GM21737 (cell line): ENCODE measurements at regions not wholly inside any gene's neighbourhood (a gene's known extent, or its start where the extent isn't known, plus 50 kb on each side); places are given as distances from the start of the nearest gene placed in this dataset.

ENCODE experiments used
- ATAC-seq: cut with Tn5 transposase; IDR thresholded peaks from one replicate; pipeline ENCODE4 v1.9.1; 2021; ENCODE audit warnings: mild to moderate bottlenecking, moderate library complexity; ENCODE audit not compliant: unreplicated experiment

DNA sequence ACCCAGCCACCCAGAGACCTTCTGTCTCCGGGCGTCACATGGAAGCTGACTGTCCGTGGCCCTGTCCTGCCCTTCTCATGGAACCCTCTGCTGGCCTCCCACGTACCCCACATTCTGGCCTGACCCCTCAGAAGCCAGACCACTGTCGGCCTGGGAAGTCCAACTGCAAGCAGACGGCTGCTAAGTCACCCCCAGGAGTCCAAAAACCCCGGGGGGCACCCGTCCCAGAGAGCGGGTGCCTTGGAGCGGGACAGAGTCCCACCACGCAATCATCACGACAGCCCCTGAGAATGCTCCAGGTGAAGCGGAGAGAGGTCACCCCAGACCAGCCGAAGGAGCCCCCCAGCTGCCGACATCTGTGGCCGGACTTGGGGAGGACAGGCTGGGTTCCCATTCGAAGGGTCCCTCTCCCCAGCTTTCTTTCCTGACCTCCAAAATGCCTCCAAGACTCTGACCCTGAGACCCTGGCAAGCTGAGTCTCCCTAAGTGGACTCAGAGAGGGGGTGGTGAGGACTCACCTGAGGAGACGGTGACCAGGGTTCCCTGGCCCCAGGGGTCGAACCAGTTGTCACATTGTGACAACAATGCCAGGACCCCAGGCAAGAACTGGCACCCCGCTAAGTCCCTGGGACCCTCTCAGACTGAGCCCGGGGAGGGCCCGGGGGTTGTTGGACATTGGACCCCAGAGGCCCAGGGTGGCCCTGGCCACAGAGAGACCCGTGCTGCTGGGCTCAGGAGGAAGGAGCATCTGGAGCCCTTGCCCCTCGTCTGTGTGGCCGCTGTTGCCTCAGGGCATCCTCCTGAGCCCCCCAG, 337.1 kb downstream of the TMEM121 start:
- no peak for ATAC-seq

DNA sequence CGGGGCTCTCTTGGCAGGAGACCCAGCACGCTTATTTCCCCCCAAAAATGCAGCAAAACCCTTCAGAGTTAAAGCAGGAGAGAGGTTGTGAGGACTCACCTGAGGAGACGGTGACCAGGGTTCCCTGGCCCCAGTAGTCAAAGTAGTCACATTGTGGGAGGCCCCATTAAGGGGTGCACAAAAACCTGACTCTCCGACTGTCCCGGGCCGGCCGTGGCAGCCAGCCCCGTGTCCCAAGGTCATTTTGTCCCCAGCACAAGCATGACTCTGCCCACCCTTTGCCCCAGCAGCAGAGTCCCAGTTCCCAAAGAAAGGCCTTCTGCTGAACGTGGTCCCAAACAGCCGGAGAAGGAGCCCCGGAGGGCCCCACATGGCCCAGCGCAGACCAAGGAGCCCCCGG, 337.7 kb downstream of the TMEM121 start:
- no peak for ATAC-seq

DNA sequence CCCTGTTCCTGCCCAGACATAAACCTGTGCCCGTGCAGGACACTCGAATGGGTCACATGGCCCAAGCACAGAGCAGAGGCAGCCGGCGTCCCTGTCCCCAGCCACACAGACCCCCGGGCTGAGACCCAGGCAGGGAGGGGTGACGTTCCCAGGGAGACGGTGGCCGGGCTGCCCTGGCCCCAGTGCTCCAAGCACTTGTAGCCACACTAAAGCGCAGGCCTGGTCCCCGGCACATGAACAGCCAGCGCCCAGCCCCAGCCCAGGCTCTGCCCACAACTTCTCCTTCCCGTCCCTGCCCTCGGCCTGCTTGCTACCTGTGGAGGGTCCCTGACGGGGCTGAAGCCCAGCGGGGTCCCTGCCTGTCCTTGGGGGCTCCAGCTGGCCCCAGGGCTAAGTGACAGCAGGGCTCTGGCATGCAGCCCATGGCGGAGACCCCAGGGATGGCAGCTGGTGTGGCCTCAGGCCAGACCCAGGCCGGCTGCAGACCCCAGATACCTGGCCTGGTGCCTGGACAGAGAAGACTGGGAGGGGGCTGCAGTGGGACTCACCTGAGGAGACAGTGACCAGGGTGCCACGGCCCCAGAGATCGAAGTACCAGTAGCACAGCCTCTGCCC, 338.4 kb downstream of the TMEM121 start:
- no peak for ATAC-seq

DNA sequence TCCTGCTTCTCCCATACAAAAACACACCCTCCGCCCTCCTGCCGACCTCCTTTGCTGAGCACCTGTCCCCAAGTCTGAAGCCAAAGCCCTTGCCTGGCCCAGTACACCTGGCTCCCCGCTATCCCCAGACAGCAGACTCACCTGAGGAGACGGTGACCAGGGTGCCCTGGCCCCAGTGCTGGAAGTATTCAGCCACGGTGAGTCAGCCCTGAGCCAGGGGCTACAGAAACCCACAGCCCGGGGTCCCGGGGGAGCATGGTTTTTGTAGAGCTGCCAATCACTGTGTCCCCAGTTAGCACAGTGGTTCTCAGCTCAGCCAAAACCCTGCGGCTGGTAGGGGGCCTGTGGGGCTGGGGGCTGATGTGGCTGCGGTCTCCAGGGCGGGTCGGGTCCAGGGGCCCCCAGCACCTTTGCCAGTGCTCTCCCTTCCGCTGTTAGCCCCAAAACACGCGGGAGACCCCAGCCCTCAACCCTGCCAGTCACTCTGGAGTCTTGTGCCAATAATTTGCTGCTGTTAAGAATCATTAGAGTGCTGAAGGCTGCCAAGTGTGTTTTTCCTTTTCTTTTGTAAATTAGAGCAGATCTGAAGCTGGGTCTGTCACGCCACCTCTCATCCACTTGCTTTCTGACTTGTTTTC, 339.0 kb downstream of the TMEM121 start:
- ATAC-seq, result no peak

DNA sequence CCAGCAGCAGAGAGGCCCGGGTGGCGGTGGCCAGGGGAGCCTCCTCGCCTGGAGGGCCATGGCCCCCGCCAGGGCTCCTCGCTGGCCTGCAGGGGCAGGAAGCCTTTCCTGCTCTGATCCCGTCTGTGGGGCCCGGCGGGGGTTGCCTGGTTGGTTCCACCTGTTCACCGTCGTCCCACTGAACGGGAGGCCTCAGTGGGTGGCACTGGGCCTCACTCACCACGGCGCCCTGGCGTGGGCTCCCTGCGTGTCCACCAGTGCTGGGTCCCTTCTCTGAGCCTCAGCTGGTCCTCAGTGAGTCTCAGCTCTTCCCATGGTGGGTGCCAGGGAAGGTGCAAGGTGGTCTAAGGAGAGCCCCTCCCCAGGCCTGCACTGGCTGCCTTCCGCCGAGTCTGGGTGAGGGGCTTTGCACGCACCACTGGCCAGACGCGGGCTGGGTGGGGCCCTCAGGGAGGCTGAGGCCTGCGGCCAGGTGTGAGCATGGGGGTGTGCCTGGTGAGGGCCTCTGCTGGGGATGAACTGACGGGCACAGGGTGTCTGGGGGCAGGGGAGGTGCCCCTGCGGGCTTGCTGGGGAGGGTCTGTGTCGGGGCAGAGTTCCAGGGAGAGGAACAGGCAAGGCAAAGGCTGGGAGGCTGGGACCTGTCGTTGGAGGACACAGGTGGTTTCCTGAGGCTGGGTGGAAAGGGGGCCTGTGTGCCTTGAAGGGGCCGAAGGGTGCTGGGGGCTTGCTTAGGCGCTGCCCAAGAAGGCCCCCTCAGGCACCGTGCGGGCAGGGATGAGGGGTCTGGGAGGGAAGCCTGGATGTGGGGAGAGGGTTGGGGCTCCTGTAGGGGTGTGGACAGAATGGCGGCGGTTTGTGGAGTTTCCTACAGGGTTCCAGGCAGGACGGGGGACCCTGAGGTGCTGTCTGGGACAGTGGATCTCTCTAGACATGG, 339.8 kb downstream of the TMEM121 start:
- no peak for ATAC-seq

DNA sequence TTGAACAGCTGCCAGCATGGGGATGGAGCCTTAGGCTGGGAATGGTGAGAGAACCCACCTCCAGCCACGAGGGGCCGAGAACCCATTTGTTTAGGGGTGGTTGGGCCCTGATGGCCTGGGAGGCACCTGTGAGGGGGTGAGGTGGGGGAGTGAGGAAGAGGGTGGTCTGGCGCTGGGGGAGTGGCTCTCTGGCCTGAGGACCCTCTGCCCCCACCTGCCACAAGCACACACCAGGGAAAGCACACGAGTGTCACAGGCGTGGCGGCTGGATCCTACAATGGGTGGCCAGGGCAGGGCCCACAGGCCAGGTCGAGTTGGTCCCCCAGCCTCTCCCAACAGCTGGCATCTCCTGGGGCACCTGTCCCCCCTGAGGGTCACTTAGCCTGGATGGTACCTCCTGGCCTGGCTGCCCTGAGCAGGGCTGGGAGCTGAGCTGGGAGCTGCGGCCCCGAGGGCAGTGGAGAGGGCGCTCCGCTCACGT, 340.5 kb downstream of the TMEM121 start:
- no peak for ATAC-seq

DNA sequence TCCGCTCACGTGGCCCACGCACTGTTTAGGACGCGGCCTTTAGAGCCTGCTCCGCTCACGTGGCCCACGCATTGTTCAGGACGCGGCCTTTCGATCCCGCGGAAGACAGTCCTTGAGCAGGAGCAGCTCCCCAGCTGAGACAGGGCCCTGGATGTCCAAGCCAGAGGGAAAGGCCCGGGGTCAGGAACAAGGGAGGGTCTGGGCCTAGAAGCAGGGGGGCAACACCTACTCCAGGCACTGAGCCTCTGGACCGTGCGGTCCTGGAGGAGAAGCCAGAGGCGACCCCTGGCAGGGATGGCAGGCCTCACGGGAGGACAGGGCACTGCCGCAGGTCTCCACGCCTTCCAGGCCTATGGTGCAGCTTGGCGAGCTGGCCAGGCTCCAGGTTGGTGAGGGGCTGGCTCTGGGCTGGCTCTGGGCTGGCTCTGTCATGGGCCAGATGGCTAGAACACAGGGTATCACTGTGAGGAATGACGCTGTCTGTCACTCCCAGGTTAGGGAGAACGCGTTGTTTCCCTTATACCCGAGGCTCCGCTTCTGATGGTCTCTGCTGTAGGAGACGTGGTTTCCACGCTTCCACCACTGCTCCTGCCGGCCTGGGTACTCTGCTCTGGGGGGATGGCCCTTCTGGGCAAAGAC, 341.7 kb downstream of the TMEM121 start:
- ATAC-seq, result no peak

DNA sequence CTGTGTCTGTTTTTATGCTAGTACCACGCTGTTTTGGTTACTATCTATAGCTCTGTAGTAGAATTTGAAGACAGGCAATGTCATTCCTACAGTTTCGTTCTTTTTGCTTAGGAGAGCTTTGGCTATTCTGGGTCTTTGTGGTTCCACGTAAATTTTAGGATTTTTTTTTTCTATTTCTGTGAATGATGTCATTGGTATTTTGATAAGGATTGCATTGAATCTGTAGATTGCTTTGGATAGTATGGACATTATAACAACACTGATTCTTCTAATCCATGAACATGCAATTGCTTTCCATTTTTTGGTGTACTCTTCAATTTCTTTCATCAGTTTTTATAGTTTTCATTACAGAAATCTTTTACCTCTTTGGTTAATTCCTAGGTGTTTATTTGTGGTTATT, 345.2 kb downstream of the TMEM121 start:
- no peak for ATAC-seq

DNA sequence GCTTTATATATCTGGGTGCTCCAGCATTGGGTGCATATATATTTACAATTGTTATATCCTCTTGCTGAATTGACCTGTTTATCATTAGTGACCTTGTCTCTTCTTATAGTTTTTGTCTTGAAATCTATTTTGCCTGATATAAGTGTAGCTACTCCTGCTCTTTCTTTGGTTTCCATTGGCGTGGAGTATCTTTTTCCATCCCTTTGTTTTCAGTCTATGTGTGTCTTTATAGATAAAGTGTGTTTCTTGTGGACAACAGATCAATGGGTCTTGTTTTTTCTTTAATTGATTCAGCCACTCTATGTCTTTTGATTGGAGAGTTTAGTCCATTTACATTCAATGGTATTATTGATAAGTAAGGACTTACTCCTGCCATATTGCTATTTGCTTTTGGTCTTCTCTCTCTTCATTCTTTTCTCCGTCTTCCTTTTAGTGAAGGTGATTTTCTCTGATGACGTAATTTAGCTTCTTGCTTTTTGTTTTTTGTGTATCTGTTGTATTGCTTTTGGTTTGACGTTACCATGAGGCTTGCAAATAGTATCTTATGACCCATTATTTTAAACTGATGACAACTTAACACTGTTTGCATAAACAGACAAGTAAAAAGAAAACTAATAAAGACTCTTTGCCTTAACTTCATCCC, 347.6 kb downstream of the TMEM121 start:
- no peak for ATAC-seq

DNA sequence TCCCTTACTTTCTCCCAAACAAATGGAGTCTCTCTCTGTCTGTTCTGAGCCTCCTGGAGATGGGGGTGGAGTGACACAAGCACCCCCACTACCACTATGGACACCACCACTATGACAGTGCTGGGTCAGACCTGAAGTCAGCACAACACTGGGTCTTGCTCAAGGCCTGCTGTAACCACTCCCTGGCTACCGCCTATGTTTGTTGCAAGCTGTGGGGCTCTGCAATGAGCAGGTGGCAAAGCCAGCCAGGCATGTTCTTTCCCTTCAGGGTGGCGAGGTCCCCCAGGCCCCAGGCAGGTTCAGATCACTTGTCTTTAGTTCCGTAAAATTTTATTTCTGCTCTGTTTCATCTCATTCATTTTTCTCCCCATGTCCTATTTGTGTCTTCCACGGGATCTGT, 349.8 kb downstream of the TMEM121 start:
- no peak for ATAC-seq

DNA sequence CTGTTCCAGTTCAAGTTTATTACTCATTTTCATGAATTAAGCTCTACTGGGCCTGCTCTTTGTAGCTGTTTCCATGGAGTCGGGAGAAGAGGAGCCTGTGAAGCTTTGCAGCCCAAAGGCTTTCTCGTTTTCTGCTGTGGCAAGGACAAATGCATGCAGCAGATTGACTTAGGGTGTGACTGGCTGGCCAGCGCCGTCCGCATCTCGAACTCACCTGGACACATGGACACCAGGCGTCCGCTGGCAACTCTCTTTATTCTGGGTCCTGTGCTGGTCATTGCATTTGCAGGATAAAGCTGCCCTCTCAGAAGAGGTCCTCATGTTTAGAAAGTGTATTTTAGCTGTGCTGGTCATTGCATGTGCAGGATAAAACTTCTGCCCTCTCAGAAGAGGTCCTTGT, 350.4 kb downstream of the TMEM121 start:
- no peak for ATAC-seq

DNA sequence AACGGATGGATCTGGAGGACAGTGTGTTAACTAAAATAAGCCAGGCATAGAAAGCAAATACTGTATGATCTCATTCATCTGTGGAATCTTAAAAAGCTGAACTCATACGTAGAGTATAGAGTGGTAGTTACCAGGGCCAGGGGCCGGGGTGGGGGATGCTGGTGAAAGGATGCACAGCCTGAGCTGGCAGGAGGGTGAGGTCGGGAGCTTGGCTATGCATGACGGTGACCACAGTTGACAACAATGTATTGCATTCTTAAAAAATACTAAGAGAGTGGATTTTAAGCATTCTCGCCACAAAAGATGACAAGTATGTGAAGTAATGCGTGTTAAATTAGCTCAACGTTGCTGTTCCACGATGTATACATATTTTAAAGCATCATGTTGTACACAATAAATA, 351.3 kb downstream of the TMEM121 start:
- no peak for ATAC-seq

DNA sequence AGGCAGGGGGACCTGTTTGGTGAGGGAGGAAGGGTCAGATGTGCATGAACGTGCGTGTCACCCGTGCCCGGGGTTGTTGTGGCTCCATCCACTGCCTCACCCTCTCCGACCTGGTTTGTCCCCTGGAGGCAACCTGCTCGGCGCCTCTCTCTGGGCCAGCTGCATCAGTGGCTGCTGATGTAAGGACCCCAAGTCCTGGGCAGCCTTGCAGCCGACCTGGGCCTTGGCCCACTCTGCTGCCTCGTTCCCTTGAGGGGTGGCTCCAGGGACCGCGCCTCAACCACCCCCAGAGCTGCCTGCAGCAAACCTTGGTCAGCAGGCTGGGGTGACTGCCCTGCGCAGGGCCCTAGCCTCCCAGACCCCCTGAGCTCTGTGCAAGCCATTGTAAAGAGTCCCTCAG, 351.7 kb downstream of the TMEM121 start:
- no peak for ATAC-seq

DNA sequence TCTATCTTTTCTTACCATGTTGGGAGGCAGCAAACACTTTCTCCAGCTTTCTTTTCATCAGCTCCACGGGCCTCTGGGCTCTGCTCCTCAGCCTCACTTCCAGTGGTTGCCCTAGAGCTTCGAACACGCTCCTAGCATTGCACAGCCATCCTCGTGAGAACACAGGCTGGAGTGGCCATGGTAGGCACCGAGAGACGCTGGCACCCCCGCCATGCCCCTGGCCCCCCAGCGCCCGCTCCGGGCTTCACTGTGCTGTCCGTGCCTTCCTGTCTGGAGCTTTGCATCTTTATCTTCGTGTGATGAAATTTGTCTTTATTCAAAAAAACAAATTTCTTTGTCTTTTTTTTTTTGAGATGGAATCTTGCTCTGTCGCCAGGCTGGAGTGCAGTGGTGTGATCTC, 352.2 kb downstream of the TMEM121 start:
- ATAC-seq, result no peak

DNA sequence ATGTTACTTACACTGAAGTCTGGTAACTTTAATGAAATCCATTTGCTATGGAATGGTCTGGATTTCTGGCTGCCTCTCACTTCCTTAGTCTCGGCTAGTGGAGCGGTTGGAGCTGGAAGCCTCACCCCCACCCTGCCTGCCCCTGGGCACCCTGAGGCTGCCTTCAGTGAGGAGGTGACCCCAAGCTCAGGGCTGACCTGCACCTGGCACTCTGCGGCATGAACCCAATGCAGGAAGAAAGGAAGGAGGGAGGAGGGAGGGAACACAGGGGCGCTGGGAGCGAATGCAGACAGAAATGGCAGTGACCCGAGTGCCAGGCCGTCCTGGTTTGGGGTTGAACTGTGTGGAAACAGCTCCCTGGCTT, 353.1 kb downstream of the TMEM121 start:
- no peak for ATAC-seq

DNA sequence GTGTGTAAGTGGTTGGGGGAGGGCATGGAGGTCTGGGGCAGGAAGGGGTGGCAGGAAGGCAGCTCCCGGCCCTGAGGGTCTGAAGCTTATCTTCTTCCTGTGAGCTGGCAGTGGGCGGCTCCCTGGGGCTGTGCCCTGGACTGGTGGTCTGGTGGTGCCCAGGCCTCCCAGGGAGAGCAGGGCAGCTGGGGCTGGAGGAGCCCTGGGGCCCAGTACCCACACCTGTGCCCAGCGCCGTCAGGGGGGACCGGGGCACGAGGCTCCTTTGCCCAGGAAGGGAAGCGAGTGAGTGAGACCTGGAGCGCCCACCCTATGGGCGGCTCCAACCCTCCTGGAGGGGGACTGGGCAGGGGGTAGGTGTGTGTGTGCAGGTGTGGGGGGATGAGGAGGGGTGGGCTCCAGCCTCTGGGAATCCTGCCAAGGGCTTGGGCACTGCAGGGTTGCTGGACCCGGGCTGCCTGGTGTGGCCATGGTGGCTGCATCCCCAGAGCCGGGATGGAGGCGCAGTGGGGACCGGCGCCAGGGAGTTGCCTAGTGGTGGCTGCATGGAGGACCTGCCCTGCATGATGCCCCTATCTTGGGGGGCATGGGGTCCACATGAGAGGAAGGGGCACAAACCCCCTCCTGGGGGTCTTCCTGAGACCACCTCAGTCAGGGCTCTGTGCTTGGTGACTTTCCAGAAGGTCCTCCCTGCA, 353.6 kb downstream of the TMEM121 start:
- no peak for ATAC-seq

DNA sequence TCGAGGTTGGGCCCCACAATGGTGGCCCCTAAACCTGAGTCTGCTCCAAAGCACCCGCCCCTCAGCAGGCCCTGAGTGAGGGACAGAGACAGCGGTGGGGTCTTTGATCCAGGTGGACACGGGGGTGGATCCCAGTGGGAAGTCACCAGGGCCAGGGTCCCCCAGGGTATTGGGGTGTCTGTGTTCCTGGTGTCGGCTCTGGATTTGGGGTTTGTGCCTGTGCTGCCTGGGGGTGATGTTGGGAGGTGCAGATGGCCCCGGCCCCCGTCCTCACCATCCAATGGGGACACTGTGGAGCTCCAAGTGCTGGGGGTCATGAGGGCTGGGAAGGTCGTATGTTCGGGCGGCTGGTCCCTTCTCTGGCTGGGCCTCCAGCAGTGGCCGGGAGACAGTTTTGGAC, 354.2 kb downstream of the TMEM121 start:
- ATAC-seq, result no peak

DNA sequence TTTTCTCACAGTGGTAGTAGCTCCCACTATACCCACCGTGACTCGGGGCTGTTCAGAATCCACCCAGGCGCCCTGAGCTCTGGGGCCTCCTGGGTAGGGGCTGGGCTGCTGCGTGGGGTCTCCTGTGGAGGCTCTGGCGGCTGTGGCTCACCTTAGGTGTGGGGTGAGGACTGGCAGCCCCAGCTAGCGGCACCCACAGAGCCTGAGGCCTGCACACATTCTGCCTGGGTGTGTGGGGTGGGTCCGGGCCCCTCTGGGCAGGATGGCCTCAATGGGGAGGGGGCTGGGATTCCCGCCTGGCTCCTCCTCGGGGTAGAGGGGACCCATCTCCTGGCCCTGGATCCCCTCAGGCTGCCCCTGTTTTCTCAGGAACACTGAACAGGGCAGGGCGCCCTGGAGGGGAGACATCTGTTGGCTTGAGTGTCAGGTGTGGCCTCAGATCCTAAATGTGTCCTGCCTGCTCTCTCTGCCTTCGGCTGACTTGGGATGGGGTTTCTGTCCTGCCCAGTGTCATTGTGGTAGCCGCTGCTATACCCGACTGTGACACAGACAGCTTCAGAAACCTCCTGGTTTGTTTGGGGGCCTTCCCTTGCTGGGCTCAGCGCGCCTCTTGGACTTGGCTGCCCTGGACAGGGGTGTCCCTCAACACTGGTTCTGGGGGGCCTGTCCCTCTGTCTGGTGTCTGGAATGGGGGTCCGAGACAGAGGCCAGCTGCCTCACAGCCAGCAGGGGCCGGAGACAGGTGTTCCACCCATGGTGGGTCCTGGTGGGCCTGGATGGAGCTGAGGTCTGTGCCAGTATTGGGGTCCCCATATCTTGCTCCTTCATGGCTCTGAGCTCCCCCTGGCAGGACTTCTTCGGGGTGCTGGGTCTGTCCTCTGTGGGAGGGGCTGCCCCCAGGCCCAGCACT, 354.9 kb downstream of the TMEM121 start:
- ATAC-seq, result no peak
